ENCODE measurements at regions not wholly inside any gene's neighbourhood (a gene's known extent, or its start where the extent isn't known, plus 50 kb on each side); places are given as distances from the start of the nearest gene placed in this dataset.

- H3K36me3 Mint-ChIP-seq (ENCODE audit: low read depth), result no peaks in the 10 kb centered on the region
- H3K4me1 Mint-ChIP-seq, result peaks cover 8% of the 10 kb centered on the region
- TF ChIP-seq CTCF (conservative IDR thresholded peaks at IDR 0.05), result no peak
- H3K9me3 Mint-ChIP-seq, result peaks cover 7% of the 10 kb centered on the region
- H3K27me3 Mint-ChIP-seq (ENCODE audit: low read depth), result no peaks in the 10 kb centered on the region
- no peak for DNase-seq (ENCODE audit: low read depth, low spot score)
- H3K4me3 Mint-ChIP-seq, result no peak overlapping the region
- H3K27ac Mint-ChIP-seq (ENCODE audit: unreplicated experiment), result no peak overlapping the region
These were observed 151.0 kb downstream of the CD47 start for GRCh38 chr3:107939691-107940442.

GRCh38 chr3:107938143-107938542 lies 152.7 kb downstream of the CD47 start:
- H3K27me3 Mint-ChIP-seq (ENCODE audit: low read depth), result no peaks in the 10 kb centered on the region
- no peak overlapping the region for H3K27ac Mint-ChIP-seq (ENCODE audit: unreplicated experiment)
- peaks cover 8% of the 10 kb centered on the region for H3K4me1 Mint-ChIP-seq
- H3K9me3 Mint-ChIP-seq, result peaks cover 10% of the 10 kb centered on the region
- DNase-seq (ENCODE audit: low read depth, low spot score), result no peak
- no peak overlapping the region for H3K4me3 Mint-ChIP-seq
- H3K36me3 Mint-ChIP-seq (ENCODE audit: low read depth), result peaks cover 6% of the 10 kb centered on the region
- peak; percentile 58 for TF ChIP-seq CTCF (conservative IDR thresholded peaks at IDR 0.05)

- peaks cover 12% of the 10 kb centered on the region for H3K9me3 Mint-ChIP-seq
- no peak overlapping the region for H3K27ac Mint-ChIP-seq (ENCODE audit: unreplicated experiment)
- no peak overlapping the region for H3K4me3 Mint-ChIP-seq
- DNase-seq (ENCODE audit: low read depth, low spot score), result no peak
- no peaks in the 10 kb centered on the region for H3K27me3 Mint-ChIP-seq (ENCODE audit: low read depth)
- peaks cover 6% of the 10 kb centered on the region for H3K36me3 Mint-ChIP-seq (ENCODE audit: low read depth)
- no peak for TF ChIP-seq CTCF (conservative IDR thresholded peaks at IDR 0.05)
- peaks cover 3% of the 10 kb centered on the region for H3K4me1 Mint-ChIP-seq
These were observed 156.0 kb downstream of the CD47 start for GRCh38 chr3:107934808-107935207.

GRCh38 chr3:107933450-107933849 lies 157.4 kb downstream of the CD47 start:
- Mint-ChIP-seq H3K4me3 (no peak overlapping the region), H3K36me3 (ENCODE audit: low read depth) (peaks cover 6% of the 10 kb centered on the region), H3K27ac (ENCODE audit: unreplicated experiment) (no peak overlapping the region), H3K27me3 (ENCODE audit: low read depth) (peaks cover under 1% of the 10 kb centered on the region), H3K4me1 (no peaks in the 10 kb centered on the region), H3K9me3 (peaks cover 12% of the 10 kb centered on the region)
- DNase-seq (ENCODE audit: low read depth, low spot score), result no peak
- TF ChIP-seq CTCF (conservative IDR thresholded peaks at IDR 0.05), result no peak

GRCh38 chr3:107931326-107931725 lies 159.5 kb downstream of the CD47 start:
- Mint-ChIP-seq H3K4me1 (peaks cover 13% of the 10 kb centered on the region), H3K36me3 (ENCODE audit: low read depth) (peaks cover 6% of the 10 kb centered on the region), H3K4me3 (no peak overlapping the region), H3K27me3 (ENCODE audit: low read depth) (peaks cover 12% of the 10 kb centered on the region), H3K9me3 (peaks cover 5% of the 10 kb centered on the region), H3K27ac (ENCODE audit: unreplicated experiment) (no peak overlapping the region)
- TF ChIP-seq CTCF (conservative IDR thresholded peaks at IDR 0.05), result no peak
- no peak for DNase-seq (ENCODE audit: low read depth, low spot score)
